Activated naive CD8-positive, alpha-beta T cell treated with anti-CD3 and anti-CD28 coated beads, Interleukin-2, amount 10 ng/mL, durations not matched to agents 7 days and 5 days (primary cell): ENCODE measurements at regions not wholly inside any gene's neighbourhood (a gene's known extent, or its start where the extent isn't known, plus 50 kb on each side); places are given as distances from the start of the nearest gene placed in this dataset.
"Not testable (repeated sequence)": the region's sequence is repeated elsewhere in the genome, so short reads cannot be mapped to it uniquely, and the experiment has no call there.

Experiments
- ATAC-seq: fragments of 150-1000 bp; cut with Tn5 transposase; one replicate; pipeline ENCODE4 v1.10.0; 2021; ENCODE audit warnings: low read depth, moderate library complexity
- POLR2A ChIA-PET: fragments of 350-600 bp; sonication (Branson Sonifier 250); formaldehyde crosslinking; loops from one replicate; lab custom pipeline; 2021; ENCODE audit warnings: antibody characterized with exemption; lab: Charles Lee
- DNase-seq: peaks from one replicate; pipeline ENCODE4 v3.0.0; 2021
- H3K27ac Mint-ChIP-seq: one replicate; pipeline ENCODE4 v1.8.0; 2022; ENCODE audit warnings: mild to moderate bottlenecking, mixed read lengths
- H3K27me3 Mint-ChIP-seq: one replicate; pipeline ENCODE4 v1.8.0; 2022; ENCODE audit warnings: mild to moderate bottlenecking, moderate library complexity, mixed read lengths
- H3K36me3 Mint-ChIP-seq: one replicate; pipeline ENCODE4 v1.8.0; 2021; ENCODE audit warnings: mild to moderate bottlenecking, mixed read lengths
- H3K4me1 Mint-ChIP-seq: one replicate; pipeline ENCODE4 v1.8.0; 2021; ENCODE audit warnings: mixed read lengths
- H3K4me3 Mint-ChIP-seq: one replicate; pipeline ENCODE4 v1.8.0; 2022; ENCODE audit warnings: mild to moderate bottlenecking, moderate library complexity, mixed read lengths
- H3K9me3 Mint-ChIP-seq: one replicate; pipeline ENCODE4 v1.8.0; 2021; ENCODE audit warnings: mixed read lengths

DNA sequence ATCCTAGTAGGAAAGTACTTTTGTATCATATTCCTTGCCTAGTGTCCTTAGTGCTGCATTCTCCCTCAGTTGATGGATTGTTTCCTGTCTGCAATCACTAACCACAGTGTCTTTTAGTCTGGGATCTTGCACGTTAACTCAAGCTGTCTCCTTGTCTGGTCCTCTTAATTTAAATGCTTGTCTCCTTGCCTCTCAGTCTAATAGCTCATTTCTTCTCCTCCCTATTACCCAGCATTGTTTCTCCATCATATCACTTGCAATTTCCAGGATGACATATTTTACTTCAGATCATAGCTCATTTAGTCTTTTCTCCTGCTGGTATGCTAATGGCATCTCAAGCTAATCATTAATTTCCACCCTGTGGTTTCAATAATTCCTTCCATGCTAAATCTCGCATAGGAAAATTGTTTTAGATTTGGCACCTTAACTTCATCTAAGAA lies 2052.0 kb upstream of the C9orf72 start:
- Mint-ChIP-seq H3K27me3 (no peaks in the 10 kb centered on the region), H3K4me1 (no peaks in the 10 kb centered on the region), H3K4me3 (no peak overlapping the region), H3K9me3 (peaks cover 1% of the 10 kb centered on the region), H3K27ac (no peak overlapping the region), H3K36me3 (no peaks in the 10 kb centered on the region)
- no peak for DNase-seq
- no peak for ATAC-seq
- POLR2A ChIA-PET, result no interaction called here

DNA sequence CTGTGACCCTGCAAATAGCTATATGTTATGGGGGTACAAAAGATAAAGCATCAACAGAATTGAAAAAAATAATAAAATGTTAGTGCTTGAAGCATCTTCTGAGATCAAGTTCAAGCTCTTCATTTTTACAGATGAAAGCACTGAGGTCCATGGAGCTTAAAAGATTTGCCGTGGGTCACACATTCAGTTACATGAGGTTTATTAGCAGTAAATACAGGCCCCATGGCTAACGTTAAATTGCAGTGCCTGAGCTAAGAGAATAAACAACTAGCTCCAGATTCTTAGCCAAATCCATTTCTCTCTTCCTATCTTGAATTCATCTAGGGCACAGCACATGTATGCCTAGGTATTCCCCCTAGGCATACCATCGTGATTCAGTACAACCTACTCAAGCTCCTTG lies 2052.7 kb upstream of the C9orf72 start:
- DNase-seq (no peak), ATAC-seq (no peak)
- H3K9me3 Mint-ChIP-seq, result peaks cover 1% of the 10 kb centered on the region
- POLR2A ChIA-PET, result no interaction called here
- H3K4me1 Mint-ChIP-seq, result no peaks in the 10 kb centered on the region
- no peaks in the 10 kb centered on the region for H3K27me3 Mint-ChIP-seq
- H3K36me3 Mint-ChIP-seq, result no peaks in the 10 kb centered on the region
- H3K4me3 Mint-ChIP-seq, result no peak overlapping the region
- H3K27ac Mint-ChIP-seq, result no peak overlapping the region

DNA sequence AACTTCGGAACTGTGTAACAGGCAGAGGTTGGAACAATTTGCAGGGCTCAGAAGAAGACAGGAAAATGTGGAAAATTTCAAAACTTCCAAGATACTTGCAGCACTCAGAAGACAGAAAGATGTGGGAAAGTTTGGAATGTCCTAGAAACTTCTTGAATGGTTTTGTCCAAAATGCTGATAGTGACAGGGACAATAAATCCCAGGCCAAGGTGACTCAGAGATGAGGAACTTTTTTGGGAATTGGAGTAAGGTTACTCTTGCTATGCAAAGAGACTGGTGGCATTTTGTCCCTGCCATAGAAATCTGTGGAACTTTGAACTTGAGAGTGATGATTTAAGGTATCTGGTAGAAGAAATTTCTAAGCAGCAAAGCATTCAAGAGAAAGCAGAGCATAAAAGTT lies 2055.6 kb upstream of the C9orf72 start:
- H3K36me3 Mint-ChIP-seq, H3K4me3 Mint-ChIP-seq, H3K4me1 Mint-ChIP-seq, H3K27ac Mint-ChIP-seq, H3K27me3 Mint-ChIP-seq, DNase-seq, POLR2A ChIA-PET, H3K9me3 Mint-ChIP-seq, ATAC-seq: not testable (repeated sequence)

DNA sequence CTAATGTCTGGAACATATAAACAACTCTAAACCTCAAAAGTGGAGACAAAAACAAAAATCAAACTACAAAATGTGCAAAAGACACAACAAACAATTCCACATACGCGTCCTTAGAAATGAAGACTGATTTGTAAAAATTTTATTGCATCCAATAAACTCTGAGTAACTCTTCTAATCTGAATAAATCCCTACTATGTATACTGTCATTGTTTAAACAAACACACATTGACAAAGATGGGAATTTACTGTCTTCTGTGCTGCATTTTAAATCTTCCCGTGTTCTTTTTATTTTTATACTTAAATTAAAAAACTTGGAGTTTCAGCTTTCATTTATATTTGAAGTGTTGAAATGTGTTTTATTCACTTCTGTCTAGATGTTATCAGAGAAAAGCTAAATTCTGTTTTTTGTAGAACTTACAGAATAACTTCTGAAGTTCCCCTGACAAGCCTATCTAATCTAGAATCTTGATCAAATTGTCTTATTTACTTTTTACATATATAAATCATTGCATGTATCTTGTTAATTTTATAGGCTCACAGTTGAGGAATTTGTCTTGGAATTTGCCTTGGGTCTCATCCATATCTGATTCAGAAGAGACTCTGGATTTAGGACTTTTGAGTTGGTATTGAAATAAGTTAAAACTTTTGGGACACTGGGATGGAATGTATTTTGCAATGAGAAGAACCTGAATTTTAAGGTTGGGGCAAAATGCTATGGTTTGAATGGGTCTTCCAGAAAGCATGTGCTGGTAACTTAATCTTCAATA lies 2064.4 kb upstream of the C9orf72 start:
- Mint-ChIP-seq H3K4me3 (no peak overlapping the region), H3K4me1 (no peaks in the 10 kb centered on the region), H3K27ac (no peak overlapping the region), H3K27me3 (no peaks in the 10 kb centered on the region), H3K9me3 (peaks cover 1% of the 10 kb centered on the region), H3K36me3 (no peaks in the 10 kb centered on the region)
- ATAC-seq (no peak), DNase-seq (no peak)
- POLR2A ChIA-PET, result no interaction called here

DNA sequence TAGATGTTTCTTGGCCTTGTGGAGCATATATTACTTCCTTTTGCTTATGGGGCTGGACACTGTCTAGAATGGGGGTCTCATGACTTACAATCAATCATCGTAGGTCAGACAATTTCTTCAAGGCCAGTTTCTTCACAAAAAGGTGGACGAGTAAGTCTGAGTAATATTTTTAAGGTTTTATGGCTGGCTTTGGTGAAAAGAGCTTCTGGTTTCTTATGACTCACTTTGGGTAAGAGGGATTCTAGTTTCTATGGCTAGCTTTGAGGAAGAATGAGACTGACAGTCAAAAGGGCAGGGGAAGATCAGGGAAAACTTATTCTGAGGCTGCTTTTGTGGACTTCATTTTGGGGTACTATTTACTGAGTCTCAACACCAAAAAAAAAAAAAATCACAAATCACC lies 2067.2 kb upstream of the C9orf72 start:
- POLR2A ChIA-PET, result no interaction called here
- Mint-ChIP-seq H3K27ac (no peak overlapping the region), H3K27me3 (no peaks in the 10 kb centered on the region)

DNA sequence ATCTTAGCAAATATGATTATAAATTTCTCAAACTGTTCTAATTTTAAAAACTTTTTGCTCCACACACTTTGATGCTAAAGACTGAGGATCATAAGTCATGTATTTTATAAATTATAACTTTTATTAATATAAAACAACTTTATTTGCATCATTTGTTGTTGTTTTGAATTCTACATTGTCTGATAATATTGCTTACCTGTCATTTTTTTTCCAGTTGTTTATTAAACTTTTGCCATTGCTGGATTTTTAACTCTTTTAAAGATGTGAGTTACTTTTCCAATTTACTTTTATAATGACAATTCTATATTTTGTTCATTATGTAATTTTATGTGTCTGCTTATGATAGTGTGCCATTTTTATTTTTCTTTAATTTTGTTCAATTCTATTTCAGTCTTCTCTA lies 2071.2 kb upstream of the C9orf72 start:
- ATAC-seq (no peak), DNase-seq (no peak)
- H3K27me3 Mint-ChIP-seq, result no peaks in the 10 kb centered on the region
- H3K9me3 Mint-ChIP-seq, result no peaks in the 10 kb centered on the region
- POLR2A ChIA-PET, result no interaction called here
- H3K27ac Mint-ChIP-seq, result no peak overlapping the region
- no peaks in the 10 kb centered on the region for H3K36me3 Mint-ChIP-seq
- H3K4me1 Mint-ChIP-seq, result no peaks in the 10 kb centered on the region
- no peak overlapping the region for H3K4me3 Mint-ChIP-seq

More for the DNA sequence above, 2067.2 kb upstream of the C9orf72 start:
- H3K36me3 Mint-ChIP-seq, result no peaks in the 10 kb centered on the region
- no peaks in the 10 kb centered on the region for H3K9me3 Mint-ChIP-seq
- H3K4me1 Mint-ChIP-seq, result no peaks in the 10 kb centered on the region
- ATAC-seq, result no peak
- no peak for DNase-seq
- H3K4me3 Mint-ChIP-seq, result no peak overlapping the region

DNA sequence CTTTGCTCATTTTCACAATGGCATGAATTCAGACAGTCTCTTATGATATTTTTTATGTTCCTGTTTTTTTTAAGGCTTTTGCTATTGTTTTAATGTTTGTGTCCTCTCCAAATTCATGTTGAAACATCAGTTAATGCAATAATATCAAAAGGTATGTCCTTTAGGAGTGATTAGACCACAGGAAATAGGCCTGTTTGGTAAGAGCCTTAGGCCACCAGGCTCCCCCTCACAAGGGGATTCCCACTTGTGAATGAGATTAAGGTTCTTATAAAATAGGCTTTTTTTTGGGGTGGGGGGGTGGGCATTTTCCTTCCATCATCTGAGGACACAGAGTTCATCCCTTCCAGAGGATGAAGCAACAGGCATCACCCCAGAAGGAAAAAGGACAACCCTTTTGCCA lies 2074.2 kb upstream of the C9orf72 start:
- POLR2A ChIA-PET, result no interaction called here
- H3K9me3 Mint-ChIP-seq, result no peaks in the 10 kb centered on the region

DNA sequence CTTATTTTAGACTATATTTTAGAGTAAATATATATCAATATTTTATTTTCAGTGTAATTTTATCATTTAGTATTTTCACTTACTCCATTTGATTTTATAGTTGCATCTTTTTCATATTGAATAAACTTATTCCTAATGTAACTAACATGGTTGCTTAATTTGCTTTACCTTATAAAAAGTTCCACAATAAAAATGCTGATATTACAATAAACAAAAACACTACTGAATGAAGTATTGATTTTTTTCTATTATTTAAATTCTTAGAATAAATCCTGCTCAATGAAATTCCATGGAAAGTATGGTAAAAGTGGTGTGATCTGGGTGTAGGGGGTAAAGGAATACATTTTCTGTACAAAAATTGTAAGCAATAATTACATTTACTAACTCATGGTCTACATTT lies 2074.9 kb upstream of the C9orf72 start:
- Mint-ChIP-seq H3K9me3 (no peaks in the 10 kb centered on the region), H3K27ac (no peak overlapping the region), H3K4me3 (no peak overlapping the region), H3K27me3 (no peaks in the 10 kb centered on the region), H3K4me1 (no peaks in the 10 kb centered on the region), H3K36me3 (no peaks in the 10 kb centered on the region)
- ATAC-seq (no peak), DNase-seq (no peak)
- POLR2A ChIA-PET, result no interaction called here

More for the DNA sequence above, 2074.2 kb upstream of the C9orf72 start:
- ATAC-seq, result no peak
- DNase-seq, result no peak
- H3K4me1 Mint-ChIP-seq, result no peaks in the 10 kb centered on the region
- no peaks in the 10 kb centered on the region for H3K27me3 Mint-ChIP-seq
- no peak overlapping the region for H3K4me3 Mint-ChIP-seq
- H3K27ac Mint-ChIP-seq, result no peak overlapping the region
- H3K36me3 Mint-ChIP-seq, result no peaks in the 10 kb centered on the region

DNA sequence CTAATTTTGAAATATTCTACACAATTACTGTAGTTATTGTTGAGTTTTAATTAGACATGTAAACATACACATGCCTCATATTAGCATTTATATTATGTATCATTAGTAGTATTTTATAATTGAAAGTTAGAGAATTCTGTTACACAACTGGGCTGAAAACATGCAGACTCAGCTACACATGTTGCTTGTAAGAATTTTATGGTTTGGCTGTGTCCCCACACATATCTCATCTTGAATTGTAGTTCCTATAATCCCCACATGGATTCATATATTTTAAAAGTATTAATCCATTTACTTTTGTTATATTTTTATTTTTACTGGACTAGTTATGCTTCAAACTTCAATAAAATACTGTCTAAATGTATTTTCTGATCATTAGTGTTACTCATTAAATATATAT lies 2075.3 kb upstream of the C9orf72 start:
- ATAC-seq (no peak), DNase-seq (no peak)
- H3K4me3 Mint-ChIP-seq, result no peak overlapping the region
- no peaks in the 10 kb centered on the region for H3K4me1 Mint-ChIP-seq
- H3K36me3 Mint-ChIP-seq, result no peaks in the 10 kb centered on the region
- peaks cover 1% of the 10 kb centered on the region for H3K9me3 Mint-ChIP-seq
- no peak overlapping the region for H3K27ac Mint-ChIP-seq
- POLR2A ChIA-PET, result no interaction called here
- no peaks in the 10 kb centered on the region for H3K27me3 Mint-ChIP-seq

DNA sequence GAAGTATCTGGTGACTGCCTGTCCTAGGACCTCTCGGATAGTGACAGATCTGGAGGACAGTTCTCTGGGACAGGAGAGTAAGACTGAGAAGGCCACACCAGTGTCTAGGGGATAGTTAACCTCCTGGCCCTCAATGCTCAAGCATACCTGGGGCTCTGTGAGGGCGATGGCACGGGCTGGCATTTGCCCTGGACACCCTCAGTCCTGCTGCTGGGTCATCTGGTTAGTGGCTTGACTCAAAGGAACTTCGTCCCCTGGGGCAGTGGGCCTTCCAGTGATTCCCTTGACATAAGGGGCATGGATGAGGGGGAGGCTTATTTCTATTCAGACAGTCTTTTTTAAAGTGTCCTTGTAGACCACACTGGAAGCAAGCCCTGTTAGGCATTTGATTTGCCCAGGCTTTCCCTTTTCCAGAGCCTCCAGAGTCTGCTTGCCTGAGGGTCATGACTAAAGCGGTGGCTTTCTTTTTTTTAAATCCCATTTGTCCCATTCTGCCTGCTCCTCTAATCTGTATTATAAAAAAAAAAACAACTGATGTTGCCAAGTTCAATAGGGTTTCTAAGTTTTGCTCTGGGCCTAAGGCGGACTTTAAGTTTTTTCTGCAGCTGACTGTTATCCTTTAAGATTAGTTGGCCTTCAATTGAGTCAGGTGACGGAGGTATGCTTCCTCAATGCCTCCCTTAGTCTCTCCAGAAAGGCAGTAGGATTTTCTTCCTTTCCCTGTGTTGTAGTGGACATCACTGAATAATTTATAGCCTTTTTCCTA lies 2083.5 kb upstream of the C9orf72 start:
- no peak overlapping the region for H3K4me3 Mint-ChIP-seq
- DNase-seq (no peak), ATAC-seq (no peak)
- no peaks in the 10 kb centered on the region for H3K27me3 Mint-ChIP-seq
- peaks cover 3% of the 10 kb centered on the region for H3K9me3 Mint-ChIP-seq
- H3K4me1 Mint-ChIP-seq, result no peaks in the 10 kb centered on the region
- no peaks in the 10 kb centered on the region for H3K36me3 Mint-ChIP-seq
- POLR2A ChIA-PET, result no interaction called here
- no peak overlapping the region for H3K27ac Mint-ChIP-seq

DNA sequence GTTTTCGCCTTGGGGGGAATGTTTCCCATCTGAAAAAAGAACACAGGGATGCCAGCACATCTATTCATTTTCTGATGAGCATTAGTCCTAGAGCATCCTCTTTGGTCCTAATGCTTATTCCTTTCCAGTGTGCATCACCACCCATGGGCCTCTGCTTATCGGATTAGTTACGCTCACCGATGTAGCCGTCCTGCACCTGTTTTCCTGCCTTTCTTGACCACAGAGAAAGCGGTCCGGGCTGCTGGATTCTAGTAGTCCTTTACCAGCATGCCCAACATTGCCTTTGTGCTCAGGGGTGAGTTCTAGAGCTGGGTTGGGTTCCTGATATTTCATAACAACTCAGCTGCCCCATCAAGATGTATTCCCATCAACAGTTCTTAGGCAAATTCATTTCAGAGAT lies 2084.5 kb upstream of the C9orf72 start:
- Mint-ChIP-seq H3K27me3 (no peaks in the 10 kb centered on the region), H3K27ac (no peak overlapping the region), H3K4me3 (no peak overlapping the region), H3K9me3 (peaks cover 3% of the 10 kb centered on the region), H3K36me3 (no peaks in the 10 kb centered on the region), H3K4me1 (no peaks in the 10 kb centered on the region)
- POLR2A ChIA-PET, result no interaction called here
- ATAC-seq (no peak), DNase-seq (no peak)

DNA sequence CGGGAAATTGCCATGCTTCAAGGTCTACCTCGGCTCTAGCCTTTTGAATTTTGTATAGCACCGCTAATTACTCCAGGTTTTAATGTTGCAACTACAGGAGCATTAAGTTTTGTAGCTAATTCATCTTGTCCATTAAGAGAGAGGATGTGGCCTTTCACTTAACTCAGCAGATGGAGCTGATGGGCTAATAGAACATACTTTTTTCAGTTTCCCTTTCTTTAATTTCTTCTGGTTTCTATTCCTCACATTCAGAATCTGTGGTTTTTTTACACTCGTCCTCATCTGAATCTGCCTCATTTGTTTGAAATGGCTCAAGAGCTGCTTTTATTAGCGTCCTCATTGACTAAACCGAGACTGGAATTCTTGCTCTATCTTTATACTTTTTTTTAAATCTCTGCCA lies 2085.7 kb upstream of the C9orf72 start:
- Mint-ChIP-seq H3K9me3 (peaks cover 4% of the 10 kb centered on the region), H3K4me1 (no peaks in the 10 kb centered on the region), H3K36me3 (no peaks in the 10 kb centered on the region), H3K27ac (no peak overlapping the region), H3K4me3 (no peak overlapping the region), H3K27me3 (no peaks in the 10 kb centered on the region)
- DNase-seq, result no peak
- POLR2A ChIA-PET, result no interaction called here
- no peak for ATAC-seq

DNA sequence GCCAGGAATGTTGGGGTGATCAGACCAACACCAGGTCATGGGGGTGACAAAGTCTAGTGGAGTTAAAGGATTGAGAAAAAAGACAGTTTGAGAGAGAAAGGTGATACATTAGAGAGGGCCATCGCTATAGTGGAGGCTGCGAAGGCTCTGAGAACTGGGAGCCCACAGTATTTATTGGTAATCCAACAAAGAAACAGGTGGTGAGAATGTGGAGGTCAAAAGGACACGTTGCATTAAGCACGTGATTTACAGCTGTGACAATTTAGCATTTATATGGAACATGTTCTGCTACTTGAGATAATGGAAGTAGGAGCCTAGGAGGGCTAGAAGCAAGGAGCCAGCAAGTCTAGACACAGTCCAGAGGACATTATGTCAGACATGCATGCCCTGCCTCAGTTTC lies 2086.5 kb upstream of the C9orf72 start:
- no peaks in the 10 kb centered on the region for H3K36me3 Mint-ChIP-seq
- DNase-seq (no peak), ATAC-seq (no peak)
- H3K9me3 Mint-ChIP-seq, result peaks cover 4% of the 10 kb centered on the region
- H3K4me3 Mint-ChIP-seq, result no peak overlapping the region
- H3K27ac Mint-ChIP-seq, result no peak overlapping the region
- POLR2A ChIA-PET, result no interaction called here
- no peaks in the 10 kb centered on the region for H3K27me3 Mint-ChIP-seq
- H3K4me1 Mint-ChIP-seq, result no peaks in the 10 kb centered on the region

DNA sequence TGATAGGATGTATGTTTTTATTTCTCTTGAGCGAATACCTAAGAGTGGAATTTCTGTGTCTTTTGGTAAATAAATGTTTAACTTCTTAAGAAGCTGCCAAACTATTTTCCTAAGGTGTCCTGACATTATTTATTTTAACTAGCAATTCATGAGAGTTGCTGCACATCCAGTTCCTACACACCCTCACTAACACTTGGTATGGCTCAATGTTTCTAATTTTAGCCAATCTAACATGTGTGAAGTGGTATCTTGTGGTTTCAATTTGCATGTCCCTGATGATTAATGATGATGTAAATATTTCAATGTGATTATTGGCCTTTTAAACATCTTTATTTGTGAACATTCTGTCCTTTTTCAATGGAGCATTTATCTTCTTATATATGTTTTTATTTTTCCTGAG lies 2095.5 kb upstream of the C9orf72 start:
- no peak overlapping the region for H3K4me3 Mint-ChIP-seq
- POLR2A ChIA-PET, result no interaction called here
- H3K9me3 Mint-ChIP-seq, result peaks cover 5% of the 10 kb centered on the region
- H3K27ac Mint-ChIP-seq, result no peak overlapping the region
- no peak for DNase-seq
- H3K27me3 Mint-ChIP-seq, result no peaks in the 10 kb centered on the region
- H3K4me1 Mint-ChIP-seq, result no peaks in the 10 kb centered on the region
- no peak for ATAC-seq
- no peaks in the 10 kb centered on the region for H3K36me3 Mint-ChIP-seq
